HepG2 (cell line): ENCODE measurements at regions not wholly inside any gene's neighbourhood (a gene's known extent, or its start where the extent isn't known, plus 50 kb on each side); places are given as distances from the start of the nearest gene placed in this dataset.

Experiments
- ATAC-seq: fragments of 200-7000 bp; cut with Tn5 transposase; 3 replicates; pipeline ENCODE4 v1.9.1; 2020; ENCODE audit warnings: mild to moderate bottlenecking, moderate library complexity
- BruUV-seq: library from RNA; stranded (reverse); fragments of 400-500 nt; replicated peaks from 2 replicates; lab custom pipeline; 2021; lab: Mats Ljungman, UMichigan
- CTCF ChIA-PET: fragments of 300-600 bp; formaldehyde crosslinking; extraction: SDS; loops from one replicate; lab custom pipeline; 2021; ENCODE audit warnings: low total read pairs, inconsistent platforms, low intra/inter-chr PET ratio; lab: Yijun Ruan, JAX
- POLR2A ChIA-PET: fragments of 350-600 bp; sonication (Branson Sonifier 250); formaldehyde crosslinking; loops from one replicate; lab custom pipeline; 2020; ENCODE audit warnings: antibody characterized with exemption, inconsistent platforms; lab: Yijun Ruan, JAX
- DNase-seq: peaks from one replicate; pipeline ENCODE4 v3.0.0-alpha.2; 2015; ENCODE audit warnings: low spot score
- FAIRE-seq: peaks from 3 replicates; lab custom pipeline; 2011; peaks lifted over from hg19 to GRCh38; lab: Jason Lieb, UNC
- H2AFZ ChIP-seq: one replicate; pipeline ENCODE4 v1.6.1; 2011; ENCODE audit warnings: low read length, inconsistent platforms
- H3K27ac ChIP-seq: fragments of 300-600 bp; 3 replicates; pipeline ENCODE4 v1.8.0; 2011; ENCODE audit warnings: mixed run types, mild to moderate bottlenecking, mixed read lengths, low read length, inconsistent platforms; ENCODE audit not compliant: insufficient read depth; ENCODE audit errors: extremely low read length
- H3K27me3 ChIP-seq, 2 experiments: fragments of 200-600 bp in 1 of 2; 2 replicates in 1 of 2; 3 replicates in 1 of 2; pipeline versions ENCODE4 v1.6.0 to v1.8.0; 2011; ENCODE audit warnings: low read length in 2 of 2, mild to moderate bottlenecking in 2 of 2, moderate library complexity in 2 of 2, inconsistent platforms in 1 of 2; ENCODE audit not compliant: insufficient read depth in 2 of 2, control insufficient read depth in 1 of 2
- H3K36me3 ChIP-seq, 2 experiments: fragments of 200-600 bp in 1 of 2; replicated peaks in 1 of 2; 2 replicates in 1 of 2; 3 replicates in 1 of 2; pipeline versions ENCODE4 v1.5.1 to v1.8.0; 2011; ENCODE audit warnings: low read length in 2 of 2, inconsistent platforms in 1 of 2; ENCODE audit not compliant: insufficient read depth in 2 of 2, control insufficient read depth in 1 of 2
- H3K4me1 ChIP-seq: 2 replicates; pipeline ENCODE4 v1.5.1; 2012; ENCODE audit warnings: low read length, inconsistent platforms; ENCODE audit not compliant: insufficient read depth
- H3K4me2 ChIP-seq: 2 replicates; pipeline ENCODE4 v1.6.0; 2011; ENCODE audit warnings: low read depth, low read length, inconsistent platforms
- H3K4me3 ChIP-seq, 3 experiments: fragments of 200-600 bp in 1 of 3; sonication (generic), shearing (Covaris generic) in 1 of 3; replicated peaks in 1 of 3; 2 replicates each; pipeline ENCODE4 v1.5.1; 2011 to 2016; ENCODE audit warnings: low read length in 3 of 3, inconsistent platforms in 2 of 3, low read depth in 2 of 3, mild to moderate bottlenecking in 2 of 3, control low read depth in 1 of 3, mixed read lengths in 1 of 3; ENCODE audit not compliant: insufficient read depth in 1 of 3
- H3K79me2 ChIP-seq: one replicate; pipeline ENCODE4 v1.6.1; 2011; ENCODE audit warnings: low read length, inconsistent platforms; ENCODE audit not compliant: insufficient read depth
- H3K9ac ChIP-seq: 2 replicates; pipeline ENCODE4 v1.6.0; 2011; ENCODE audit warnings: mild to moderate bottlenecking, low read depth, low read length, inconsistent platforms; ENCODE audit not compliant: insufficient read depth
- H3K9me3 ChIP-seq: 2 replicates; pipeline ENCODE4 v1.5.1; 2012; ENCODE audit warnings: mild to moderate bottlenecking, low read length
- H4K20me1 ChIP-seq: 2 replicates; pipeline ENCODE4 v1.6.0; 2011; ENCODE audit warnings: inconsistent platforms, mild to moderate bottlenecking, low read length, moderate library complexity; ENCODE audit not compliant: insufficient read depth
- TEAD2 ChIP-seq: sonication (generic); formaldehyde crosslinking; IDR thresholded peaks from 2 replicates; pipeline ENCODE4 v1.9.0; 2021; ENCODE audit warnings: missing genetic modification reagents
- WGBS: methylation state at CpG from one replicate; pipeline ENCODE4 v1.1.6; 2017; ENCODE audit warnings: low lambda C conversion rate; 5-methylcytosine and 5-hydroxymethylcytosine counted together
- in situ Hi-C: cut with HindIII; loops from 2 replicates; pipeline ENCODE4 v1.10.0; 2017; ENCODE audit warnings: low pct_unique_long_range_greater_than_20kb; ENCODE audit not compliant: extremely low pct_ligation_motif_present
- intact Hi-C: fragments of 100-400 bp; cut with micrococcal nuclease; formaldehyde crosslinking; loops from one replicate; pipeline ENCODE4 v1.10.0; 2022; ENCODE audit not compliant: unreplicated experiment
- TF ChIP-seq, protein P1 (sequence below), 2 experiments: fragments of 450-650 bp in 1 of 2; sonication (generic) in 1 of 2; formaldehyde crosslinking in 1 of 2; IDR thresholded peaks; 2 replicates each; pipeline versions ENCODE4 v1.6.1 to v1.8.0; 2016 to 2022; ENCODE audit warnings: antibody characterized with exemption in 1 of 2, mild to moderate bottlenecking in 1 of 2, missing genetic modification reagents in 1 of 2

DNA sequence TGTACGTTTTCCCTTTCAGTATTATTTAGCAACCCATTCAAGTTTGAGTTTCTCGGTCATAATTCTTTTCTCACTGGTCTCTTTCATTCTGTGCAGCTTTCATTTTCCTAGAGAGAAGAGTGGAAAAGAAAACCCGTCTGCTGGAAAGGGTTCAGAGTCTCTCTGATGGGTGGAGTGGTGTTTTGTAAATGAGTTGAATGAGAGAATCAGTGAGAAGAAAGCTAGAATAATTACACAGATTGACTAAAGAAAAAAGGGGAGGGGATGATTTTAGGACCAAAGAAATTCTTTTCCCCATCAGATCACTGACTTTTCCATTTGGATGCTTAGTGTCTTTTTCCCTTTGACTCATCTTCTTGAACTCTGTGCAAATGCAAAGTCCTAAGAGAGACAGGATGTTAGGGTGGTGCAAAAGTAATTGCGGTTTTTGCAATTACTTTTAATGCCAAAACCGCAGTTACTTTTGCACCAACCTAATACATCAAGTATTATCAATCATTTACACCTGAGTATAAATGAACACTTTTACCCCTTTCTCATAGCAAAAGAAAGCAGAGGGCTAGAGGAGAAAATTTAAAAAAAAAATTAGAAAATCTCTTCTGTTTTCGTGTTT, 242.1 kb upstream of the SP4 start:
- WGBS, result 37% methylated on average over 6 of the region's 6 CpGs
- Histone ChIP-seq H3K4me3 (no peak overlapping the region), H3K27ac (no peak overlapping the region), H3K36me3 (no peaks in the 10 kb centered on the region), H3K79me2 (no peaks in the 10 kb centered on the region), H2AFZ (no peak overlapping the region), H3K9ac (no peak overlapping the region), H3K27me3 (no peaks in the 10 kb centered on the region), H3K4me2 (no peak overlapping the region), H4K20me1 (no peaks in the 10 kb centered on the region), H3K9me3 (no peaks in the 10 kb centered on the region), H3K4me1 (no peaks in the 10 kb centered on the region)
- TF ChIP-seq, protein P1, sequence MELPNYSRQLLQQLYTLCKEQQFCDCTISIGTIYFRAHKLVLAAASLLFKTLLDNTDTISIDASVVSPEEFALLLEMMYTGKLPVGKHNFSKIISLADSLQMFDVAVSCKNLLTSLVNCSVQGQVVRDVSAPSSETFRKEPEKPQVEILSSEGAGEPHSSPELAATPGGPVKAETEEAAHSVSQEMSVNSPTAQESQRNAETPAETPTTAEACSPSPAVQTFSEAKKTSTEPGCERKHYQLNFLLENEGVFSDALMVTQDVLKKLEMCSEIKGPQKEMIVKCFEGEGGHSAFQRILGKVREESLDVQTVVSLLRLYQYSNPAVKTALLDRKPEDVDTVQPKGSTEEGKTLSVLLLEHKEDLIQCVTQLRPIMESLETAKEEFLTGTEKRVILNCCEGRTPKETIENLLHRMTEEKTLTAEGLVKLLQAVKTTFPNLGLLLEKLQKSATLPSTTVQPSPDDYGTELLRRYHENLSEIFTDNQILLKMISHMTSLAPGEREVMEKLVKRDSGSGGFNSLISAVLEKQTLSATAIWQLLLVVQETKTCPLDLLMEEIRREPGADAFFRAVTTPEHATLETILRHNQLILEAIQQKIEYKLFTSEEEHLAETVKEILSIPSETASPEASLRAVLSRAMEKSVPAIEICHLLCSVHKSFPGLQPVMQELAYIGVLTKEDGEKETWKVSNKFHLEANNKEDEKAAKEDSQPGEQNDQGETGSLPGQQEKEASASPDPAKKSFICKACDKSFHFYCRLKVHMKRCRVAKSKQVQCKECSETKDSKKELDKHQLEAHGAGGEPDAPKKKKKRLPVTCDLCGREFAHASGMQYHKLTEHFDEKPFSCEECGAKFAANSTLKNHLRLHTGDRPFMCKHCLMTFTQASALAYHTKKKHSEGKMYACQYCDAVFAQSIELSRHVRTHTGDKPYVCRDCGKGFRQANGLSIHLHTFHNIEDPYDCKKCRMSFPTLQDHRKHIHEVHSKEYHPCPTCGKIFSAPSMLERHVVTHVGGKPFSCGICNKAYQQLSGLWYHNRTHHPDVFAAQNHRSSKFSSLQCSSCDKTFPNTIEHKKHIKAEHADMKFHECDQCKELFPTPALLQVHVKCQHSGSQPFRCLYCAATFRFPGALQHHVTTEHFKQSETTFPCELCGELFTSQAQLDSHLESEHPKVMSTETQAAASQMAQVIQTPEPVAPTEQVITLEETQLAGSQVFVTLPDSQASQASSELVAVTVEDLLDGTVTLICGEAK (IDR thresholded peaks at IDR 0.05), result peak; percentile 83
- TF ChIP-seq, protein P1 (CRISPR knock-in tag; IDR thresholded peaks at IDR 0.05), result no peak
- TF ChIP-seq TEAD2, result no peak
- in situ Hi-C loops, result no loop called here
- no TSS peak for BruUV-seq
- intact Hi-C loops, result no loop called here
- FAIRE-seq (no peak), ATAC-seq (no peak), DNase-seq (no peak)
- POLR2A ChIA-PET, result no interaction called here
- CTCF ChIA-PET, result no interaction called here
